CD4-positive, alpha-beta T cell treated with Interleukin-21 for 1 hour (primary cell): ENCODE measurements at regions not wholly inside any gene's neighbourhood (a gene's known extent, or its start where the extent isn't known, plus 50 kb on each side); places are given as distances from the start of the nearest gene placed in this dataset.
"Not testable (repeated sequence)": the region's sequence is repeated elsewhere in the genome, so short reads cannot be mapped to it uniquely, and the experiment has no call there.

ENCODE experiments used
- DNase-seq: peaks from one replicate; pipeline ENCODE4 v3.0.0-alpha.2; 2020

DNA sequence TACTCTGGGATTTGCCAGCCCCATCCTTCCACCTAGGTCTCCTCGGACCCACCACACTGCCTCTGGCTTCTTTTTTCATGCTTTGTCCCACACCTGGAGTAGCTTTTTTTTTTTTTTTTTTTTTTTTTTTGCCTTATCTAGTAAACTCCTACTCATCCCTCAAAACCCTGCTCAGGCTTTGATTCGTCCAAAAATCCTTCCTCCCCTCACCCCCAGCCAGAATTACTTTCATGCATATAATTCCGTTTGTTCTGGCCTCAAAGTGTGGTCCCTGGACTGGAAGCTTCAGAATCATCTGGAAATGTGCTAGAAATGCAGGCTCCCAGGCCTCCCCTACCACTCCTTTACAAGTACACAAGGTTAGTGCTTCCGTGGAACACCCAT is 320.1 kb downstream of the PTTG2 start:
- DNase-seq: no peak

DNA sequence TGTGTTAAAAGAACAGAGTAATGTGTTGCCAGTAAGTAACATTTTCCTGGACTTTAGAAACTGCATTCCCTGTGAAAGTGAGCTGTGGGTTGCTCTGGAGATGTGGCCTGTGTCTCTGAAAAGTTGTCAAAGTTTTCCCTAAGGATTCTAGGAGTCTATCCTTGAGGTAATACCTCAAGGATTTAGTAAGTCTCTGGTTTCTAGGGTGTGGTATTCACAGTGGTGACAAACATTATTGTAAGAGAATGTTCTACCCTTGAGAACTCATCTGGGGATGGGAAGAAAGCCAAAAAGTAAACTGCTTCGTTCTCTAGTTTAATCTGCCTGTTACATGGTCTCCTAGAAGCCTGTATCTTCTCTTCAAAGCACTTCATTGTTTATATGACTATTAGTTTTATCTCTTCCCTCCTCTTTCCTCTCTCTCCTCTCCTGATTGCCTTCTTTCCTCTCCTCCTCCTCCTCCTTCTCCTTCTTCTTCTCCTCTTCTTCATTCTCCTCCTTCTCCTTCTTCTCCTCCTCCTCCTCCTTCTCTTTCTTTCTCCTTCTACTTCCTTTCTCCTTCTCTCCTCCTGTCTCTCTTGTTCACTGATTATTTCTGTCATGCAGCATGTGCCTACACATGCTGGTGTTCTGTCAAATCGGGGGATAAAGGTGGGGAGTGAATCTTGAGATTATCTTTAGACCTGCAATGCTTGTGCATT is 321.3 kb downstream of the PTTG2 start:
- no peak for DNase-seq

DNA sequence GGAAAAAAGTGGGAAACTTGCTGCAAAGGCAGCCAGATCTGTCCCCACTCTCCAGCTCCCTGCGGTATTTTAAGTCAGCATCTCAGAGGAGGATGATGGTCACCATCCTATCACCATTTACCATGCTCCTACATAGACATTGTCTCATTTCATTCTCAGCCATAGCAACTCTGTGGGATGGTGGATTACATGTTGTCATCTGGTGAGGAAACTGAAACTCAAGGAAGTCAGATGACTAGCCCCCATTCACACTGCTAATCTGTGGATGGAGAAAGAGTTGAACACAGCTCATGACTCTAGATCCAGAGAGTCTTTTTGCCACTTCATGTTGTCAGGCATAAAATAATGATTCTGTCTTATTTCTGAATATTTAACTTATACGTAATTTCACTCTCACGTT is 323.5 kb downstream of the PTTG2 start:
- no peak for DNase-seq

DNA sequence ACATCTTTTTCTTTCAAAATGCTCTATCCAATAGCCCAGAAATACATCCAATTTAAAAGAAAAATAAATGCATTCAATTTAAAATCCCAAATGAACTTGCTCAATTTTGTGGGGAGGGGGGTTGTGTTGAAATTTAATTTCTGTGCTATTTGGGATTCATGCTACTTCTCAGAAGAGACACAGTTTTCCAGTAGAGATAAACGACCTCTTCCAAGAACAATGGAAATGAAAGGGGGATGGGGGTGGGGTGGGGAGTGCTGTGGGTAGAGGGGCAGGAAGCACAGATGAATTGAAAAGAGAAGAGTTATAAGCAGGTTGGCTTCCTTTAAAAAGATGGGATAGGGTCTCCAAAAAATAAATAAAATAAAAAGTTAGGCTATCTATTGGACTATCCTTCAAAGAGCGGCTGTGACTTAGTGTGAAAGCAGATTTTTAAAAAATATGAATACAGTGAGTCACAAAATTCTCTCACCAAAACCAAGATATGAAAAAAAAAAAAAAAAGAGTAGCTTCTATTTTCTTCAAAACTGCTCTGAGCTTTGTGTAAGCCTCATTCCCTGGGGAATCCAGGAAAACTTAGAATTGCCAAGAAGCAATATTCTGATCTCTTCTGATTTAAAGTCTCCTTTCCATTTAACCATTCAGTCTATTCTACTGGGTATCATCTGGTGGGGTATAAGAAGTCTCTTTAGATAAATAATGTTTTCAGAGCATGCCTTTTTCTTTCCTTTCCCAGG is 324.3 kb downstream of the PTTG2 start:
- no peak for DNase-seq

- DNase-seq: no peak
Measured at GRCh38 chr4:38287101-38287851, 327.1 kb downstream of the PTTG2 start.

GRCh38 chr4:38289553-38289952 is 329.4 kb downstream of the PTTG2 start:
- DNase-seq: no peak

DNA sequence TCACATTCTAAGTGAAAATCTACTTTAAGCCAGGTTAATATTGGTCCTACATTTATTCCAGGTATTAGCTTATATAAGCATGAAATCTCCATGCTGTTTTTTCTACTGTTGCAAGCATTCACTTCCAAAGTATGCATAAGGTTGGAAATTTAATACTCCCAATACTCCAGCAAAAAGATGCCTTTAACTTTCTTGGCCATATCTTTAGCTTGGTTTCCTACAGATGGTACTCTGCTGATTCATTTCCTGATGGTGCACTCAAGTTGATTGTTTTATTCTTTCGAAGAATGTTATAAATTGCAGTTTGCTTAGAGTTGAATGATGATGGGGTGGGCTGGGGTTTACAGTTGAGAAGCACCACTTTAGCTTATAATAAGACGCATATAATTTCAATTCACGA is 330.2 kb downstream of the PTTG2 start:
- no peak for DNase-seq

GRCh38 chr4:38290914-38291313 is 330.7 kb downstream of the PTTG2 start:
- no peak for DNase-seq

GRCh38 chr4:38292529-38292928 is 332.3 kb downstream of the PTTG2 start:
- DNase-seq: no peak

DNA sequence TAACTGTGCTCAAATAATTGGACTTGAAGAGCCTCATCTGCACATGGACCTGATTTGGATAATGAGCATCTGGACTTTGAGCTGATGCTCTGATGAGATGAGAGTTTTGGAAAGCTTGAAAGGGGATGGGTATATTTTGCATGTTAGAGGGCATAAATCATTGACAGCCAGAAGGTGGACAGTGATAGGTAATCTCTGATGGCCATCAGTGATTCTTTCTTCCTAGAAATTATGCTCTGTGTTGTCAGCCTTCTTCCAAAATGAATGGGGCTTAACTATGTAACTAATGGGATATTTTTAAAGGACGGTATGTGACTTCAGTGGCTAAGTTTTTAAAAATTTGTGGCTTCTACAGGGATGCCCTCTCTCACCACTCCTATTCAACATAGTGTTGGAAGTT is 334.0 kb downstream of the PTTG2 start:
- no peak for DNase-seq

DNA sequence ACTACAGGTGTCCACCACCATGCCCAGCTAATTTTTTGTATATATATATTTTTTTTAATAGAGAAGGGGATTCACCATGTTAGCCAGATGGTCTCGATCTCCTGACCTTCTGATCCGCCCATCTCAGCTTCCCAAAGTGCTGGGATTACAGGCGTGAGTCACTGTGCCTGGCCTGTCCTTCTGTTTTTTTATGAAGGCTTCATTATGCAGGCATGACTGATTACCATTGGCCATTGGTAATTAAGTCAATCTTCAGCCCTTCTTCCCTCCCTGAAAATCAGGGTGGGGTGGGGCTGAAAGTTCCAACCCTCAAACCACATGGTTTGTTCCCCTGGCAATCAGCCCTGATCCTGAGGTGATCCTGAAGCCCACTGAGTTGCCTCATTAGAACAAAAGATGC is 336.9 kb downstream of the PTTG2 start:
- DNase-seq: no peak

DNA sequence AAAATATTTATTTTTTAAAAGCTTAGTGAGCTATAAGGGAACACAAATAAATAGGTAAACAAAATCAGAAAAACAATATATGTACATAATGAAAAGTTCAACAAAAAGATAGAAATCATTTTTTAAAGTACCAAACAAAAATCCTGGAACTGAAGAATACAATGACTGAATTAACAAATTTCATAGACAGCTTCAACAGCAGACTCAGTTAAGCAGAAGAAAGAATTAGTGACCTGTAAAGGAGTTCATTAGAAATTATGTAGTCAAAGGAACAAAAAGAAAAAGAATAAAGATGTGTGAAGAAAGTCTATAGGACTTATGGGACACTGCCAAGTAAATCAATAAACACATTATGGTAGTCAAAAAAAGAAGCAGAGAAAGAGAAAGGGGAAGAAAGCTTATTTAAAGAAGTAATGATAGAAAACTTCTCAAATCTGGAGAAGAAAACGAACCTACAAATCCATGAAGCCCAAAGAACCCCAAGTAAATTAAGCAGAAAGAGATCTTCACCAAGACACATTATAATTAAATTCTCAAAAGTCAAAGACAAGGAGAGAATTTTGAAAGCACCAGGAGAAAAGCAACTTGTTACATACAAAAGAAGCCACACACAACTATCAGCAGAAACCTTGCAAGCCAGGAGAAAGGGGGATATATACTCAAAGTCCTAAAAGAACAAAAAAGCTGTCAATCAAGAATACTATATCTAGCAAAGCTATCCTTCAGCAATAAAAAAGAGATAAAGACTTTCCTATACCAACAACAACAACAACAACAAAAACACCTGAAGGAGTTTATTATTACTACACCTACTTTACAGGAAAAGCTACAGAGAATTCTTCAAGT is 338.9 kb downstream of the PTTG2 start:
- DNase-seq: no peak

GRCh38 chr4:38302910-38303309 is 342.7 kb downstream of the PTTG2 start:
- DNase-seq: no peak

DNA sequence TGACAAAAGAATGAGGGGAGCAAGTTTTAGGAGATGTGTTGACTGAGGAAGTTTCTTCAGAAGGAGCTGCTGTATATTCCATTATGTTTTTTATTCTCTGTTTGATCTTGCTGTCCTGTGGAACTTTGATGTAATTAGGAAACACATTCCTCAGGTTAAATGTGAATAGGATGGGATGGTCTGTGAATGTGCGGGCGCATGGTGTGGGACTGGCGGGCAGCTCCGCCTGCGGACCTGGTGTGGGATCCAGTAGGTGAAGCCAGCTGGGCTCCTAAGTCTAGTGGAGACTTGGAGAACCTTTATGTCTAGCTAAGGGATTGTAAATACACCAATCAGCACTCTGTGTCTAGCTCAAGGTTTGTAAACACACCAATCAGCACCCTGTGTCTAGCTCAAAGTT is 344.3 kb downstream of the PTTG2 start:
- not testable (repeated sequence) for DNase-seq

DNA sequence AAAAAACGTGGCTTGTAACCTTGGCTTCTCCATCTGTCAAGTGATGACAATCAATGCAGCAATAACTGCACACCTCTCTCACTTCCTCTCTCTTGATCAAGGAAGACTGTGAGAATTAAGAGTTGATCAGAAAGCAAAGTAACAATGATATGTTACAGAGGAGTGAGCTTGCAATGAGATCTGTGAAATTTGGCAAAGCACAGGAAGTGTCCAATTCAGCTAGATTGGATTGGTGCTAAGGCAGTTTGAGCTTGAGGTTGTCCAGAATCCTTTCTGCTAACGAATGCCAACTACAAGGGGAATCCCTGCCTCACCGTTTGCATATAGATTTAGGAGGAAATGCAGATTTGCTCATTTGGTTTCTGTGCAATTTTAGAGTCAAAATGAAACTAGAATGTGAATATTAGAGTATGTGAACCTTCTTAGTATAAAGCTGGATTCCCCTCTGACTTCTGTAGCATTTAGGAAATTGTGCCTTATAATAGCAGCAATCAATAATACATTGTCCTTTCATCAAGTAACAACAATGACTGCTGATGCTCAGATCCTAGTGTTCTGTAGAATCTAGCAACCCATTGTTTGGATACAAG is 346.4 kb downstream of the PTTG2 start:
- DNase-seq: peak; percentile 35

GRCh38 chr4:38308728-38309311 is 348.6 kb downstream of the PTTG2 start:
- DNase-seq: no peak

- no peak for DNase-seq
Measured at GRCh38 chr4:38309471-38309870, 349.3 kb downstream of the PTTG2 start.

DNA sequence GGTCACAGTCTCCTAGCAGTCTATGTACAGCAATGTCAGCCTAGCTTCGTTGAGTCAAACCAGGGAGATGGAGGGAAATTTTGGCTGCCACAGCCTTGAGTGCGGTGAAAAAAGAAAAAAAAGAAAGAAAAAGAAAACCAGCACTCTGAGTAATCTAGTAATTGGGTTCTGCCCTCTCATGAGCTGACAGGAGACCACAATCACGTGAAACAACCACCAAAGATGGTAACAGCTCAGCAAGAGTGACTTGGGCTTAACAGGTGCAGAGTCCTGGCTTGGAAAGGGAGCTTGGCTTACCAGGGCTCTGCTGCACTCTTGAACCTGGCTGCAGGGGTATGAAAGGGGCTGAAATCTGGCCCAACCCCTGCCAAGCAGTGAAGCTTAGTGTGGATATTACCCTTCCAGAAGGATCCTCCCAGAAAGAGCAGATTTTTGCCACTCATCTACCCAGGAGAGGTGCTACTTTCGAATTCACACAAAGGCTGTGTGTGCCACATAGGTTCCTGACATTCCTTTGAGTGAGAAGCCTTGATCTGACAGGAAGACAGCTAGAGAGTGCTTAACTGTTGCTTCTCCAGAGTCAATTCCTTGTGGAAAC is 350.3 kb downstream of the PTTG2 start:
- DNase-seq: peak; percentile 83

GRCh38 chr4:38311495-38312126 is 351.4 kb downstream of the PTTG2 start:
- no peak for DNase-seq

DNA sequence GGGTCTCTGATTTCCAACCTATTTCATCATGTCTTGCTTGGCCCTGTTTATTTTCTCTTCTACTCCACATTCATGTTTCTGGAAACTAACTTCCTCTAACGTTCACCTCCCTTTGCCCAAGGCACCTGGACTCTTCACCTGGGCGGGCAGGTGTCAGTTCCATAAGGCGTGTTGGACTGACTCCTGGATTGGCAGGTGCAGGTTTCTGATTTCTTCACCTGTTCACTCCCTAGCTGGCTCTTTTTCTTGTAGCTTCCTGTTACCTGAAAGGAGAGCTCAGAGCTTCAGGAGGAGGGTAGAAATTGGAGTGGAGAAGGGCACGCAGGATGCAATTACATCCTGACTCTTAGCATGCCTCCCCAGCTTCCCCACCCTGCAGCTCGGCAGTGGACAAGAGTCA is 350.8 kb upstream of the KLF3 start:
- no peak for DNase-seq

- DNase-seq: no peak
Measured at GRCh38 chr4:38313999-38314561, 349.9 kb upstream of the KLF3 start.
